Esophagus muscularis mucosa (tissue), 4 donors: ENCODE measurements at regions not wholly inside any gene's neighbourhood (a gene's known extent, or its start where the extent isn't known, plus 50 kb on each side); places are given as distances from the start of the nearest gene placed in this dataset.

Experiments
- EP300 ChIP-seq: sonication (generic); formaldehyde crosslinking; IDR thresholded peaks from one replicate; pipeline ENCODE4 v1.6.1; 2017; ENCODE audit warnings: antibody characterized with exemption
- POLR2A ChIP-seq: fragments of 450-650 bp; IDR thresholded peaks from one replicate; pipeline ENCODE4 v1.6.1; 2017; ENCODE audit warnings: antibody characterized with exemption, moderate library complexity, mild to moderate bottlenecking, low read depth
- POLR2AphosphoS5 ChIP-seq, 2 donors: sonication (generic); formaldehyde crosslinking; IDR thresholded peaks; one replicate each; pipeline ENCODE4 v1.6.1; 2017; ENCODE audit warnings: antibody characterized with exemption in 2 of 2
- TF ChIP-seq, protein P1 (sequence below), 3 experiments: fragments of 200-600 bp in 2 of 3; fragments of 450-650 bp in 1 of 3; sonication (generic) in 2 of 3; IDR thresholded peaks; one replicate each; pipeline ENCODE4 v1.5.1; 2017 to 2019; ENCODE audit warnings: antibody characterized with exemption in 3 of 3, mild to moderate bottlenecking in 2 of 3, moderate library complexity in 1 of 3

DNA sequence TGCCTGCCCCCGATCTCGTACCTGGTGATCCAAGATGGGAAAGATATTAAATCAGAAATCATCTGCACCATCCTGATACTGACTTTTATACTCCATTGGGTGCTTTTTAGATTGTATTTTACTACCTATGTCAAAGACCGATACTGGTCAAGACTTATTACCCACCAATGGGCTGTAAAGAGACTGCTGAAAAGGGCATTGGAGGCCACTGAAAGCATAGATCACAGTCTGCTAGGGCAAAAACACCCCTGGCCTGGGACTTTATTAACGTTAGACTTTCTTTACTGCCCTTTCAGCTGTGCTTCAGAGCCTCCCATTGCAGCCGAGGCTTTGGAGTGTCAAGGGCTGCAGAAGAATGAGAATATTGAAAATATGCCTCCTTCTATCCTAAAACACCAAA, 472.8 kb upstream of the DDX18 start:
- TF ChIP-seq, protein P1, sequence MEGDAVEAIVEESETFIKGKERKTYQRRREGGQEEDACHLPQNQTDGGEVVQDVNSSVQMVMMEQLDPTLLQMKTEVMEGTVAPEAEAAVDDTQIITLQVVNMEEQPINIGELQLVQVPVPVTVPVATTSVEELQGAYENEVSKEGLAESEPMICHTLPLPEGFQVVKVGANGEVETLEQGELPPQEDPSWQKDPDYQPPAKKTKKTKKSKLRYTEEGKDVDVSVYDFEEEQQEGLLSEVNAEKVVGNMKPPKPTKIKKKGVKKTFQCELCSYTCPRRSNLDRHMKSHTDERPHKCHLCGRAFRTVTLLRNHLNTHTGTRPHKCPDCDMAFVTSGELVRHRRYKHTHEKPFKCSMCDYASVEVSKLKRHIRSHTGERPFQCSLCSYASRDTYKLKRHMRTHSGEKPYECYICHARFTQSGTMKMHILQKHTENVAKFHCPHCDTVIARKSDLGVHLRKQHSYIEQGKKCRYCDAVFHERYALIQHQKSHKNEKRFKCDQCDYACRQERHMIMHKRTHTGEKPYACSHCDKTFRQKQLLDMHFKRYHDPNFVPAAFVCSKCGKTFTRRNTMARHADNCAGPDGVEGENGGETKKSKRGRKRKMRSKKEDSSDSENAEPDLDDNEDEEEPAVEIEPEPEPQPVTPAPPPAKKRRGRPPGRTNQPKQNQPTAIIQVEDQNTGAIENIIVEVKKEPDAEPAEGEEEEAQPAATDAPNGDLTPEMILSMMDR (IDR thresholded peaks at IDR 0.05) = no peak
- no peak for TF ChIP-seq POLR2AphosphoS5 (IDR thresholded peaks at IDR 0.05)
- TF ChIP-seq POLR2A = no peak
- TF ChIP-seq EP300 = no peak
